GM12865 (cell line): ENCODE measurements at regions not wholly inside any gene's neighbourhood (a gene's known extent, or its start where the extent isn't known, plus 50 kb on each side); places are given as distances from the start of the nearest gene placed in this dataset.

Source experiments
- DNase-seq: peaks from one replicate; pipeline ENCODE4 v3.0.0; 2010; ENCODE audit warnings: low read depth
- H3K4me3 ChIP-seq: 2 replicates; pipeline ENCODE4 v1.5.1; 2011; ENCODE audit warnings: mild to moderate bottlenecking, low read depth, low read length, control low read depth
- TF ChIP-seq, protein P1 (sequence below): IDR thresholded peaks from 2 replicates; pipeline ENCODE4 v1.5.1; 2011; ENCODE audit warnings: low read length, control low read depth, low read depth, inconsistent platforms; ENCODE audit not compliant: insufficient read depth; ENCODE audit errors: missing control alignments

DNA sequence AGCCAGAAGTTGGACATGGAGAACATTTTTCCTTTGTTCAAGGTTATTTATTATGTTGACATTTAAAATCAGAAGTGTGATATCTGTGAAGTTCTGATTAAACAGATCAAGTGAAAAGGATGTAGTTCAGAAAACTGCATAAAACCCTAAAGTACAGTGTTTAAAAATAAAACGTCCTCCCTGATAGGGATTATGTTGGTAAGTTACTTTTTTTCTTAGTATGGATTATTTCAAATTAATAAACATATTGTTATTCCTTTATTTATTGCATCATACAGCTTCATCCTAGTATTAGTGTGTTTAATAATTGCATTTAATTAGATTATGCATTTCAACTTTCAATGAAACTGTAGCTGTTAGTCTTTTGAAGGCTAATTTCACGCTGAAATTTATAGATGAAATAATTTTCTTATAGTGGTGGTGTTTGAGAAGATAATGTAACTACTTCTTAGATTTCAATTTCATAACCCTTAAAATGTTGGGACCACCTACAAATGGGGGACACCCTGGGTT lies 157.9 kb upstream of the DMRT1 start:
- no peak overlapping the region for H3K4me3 ChIP-seq
- TF ChIP-seq, protein P1, sequence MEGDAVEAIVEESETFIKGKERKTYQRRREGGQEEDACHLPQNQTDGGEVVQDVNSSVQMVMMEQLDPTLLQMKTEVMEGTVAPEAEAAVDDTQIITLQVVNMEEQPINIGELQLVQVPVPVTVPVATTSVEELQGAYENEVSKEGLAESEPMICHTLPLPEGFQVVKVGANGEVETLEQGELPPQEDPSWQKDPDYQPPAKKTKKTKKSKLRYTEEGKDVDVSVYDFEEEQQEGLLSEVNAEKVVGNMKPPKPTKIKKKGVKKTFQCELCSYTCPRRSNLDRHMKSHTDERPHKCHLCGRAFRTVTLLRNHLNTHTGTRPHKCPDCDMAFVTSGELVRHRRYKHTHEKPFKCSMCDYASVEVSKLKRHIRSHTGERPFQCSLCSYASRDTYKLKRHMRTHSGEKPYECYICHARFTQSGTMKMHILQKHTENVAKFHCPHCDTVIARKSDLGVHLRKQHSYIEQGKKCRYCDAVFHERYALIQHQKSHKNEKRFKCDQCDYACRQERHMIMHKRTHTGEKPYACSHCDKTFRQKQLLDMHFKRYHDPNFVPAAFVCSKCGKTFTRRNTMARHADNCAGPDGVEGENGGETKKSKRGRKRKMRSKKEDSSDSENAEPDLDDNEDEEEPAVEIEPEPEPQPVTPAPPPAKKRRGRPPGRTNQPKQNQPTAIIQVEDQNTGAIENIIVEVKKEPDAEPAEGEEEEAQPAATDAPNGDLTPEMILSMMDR: no peak
- no peak for DNase-seq

DNA sequence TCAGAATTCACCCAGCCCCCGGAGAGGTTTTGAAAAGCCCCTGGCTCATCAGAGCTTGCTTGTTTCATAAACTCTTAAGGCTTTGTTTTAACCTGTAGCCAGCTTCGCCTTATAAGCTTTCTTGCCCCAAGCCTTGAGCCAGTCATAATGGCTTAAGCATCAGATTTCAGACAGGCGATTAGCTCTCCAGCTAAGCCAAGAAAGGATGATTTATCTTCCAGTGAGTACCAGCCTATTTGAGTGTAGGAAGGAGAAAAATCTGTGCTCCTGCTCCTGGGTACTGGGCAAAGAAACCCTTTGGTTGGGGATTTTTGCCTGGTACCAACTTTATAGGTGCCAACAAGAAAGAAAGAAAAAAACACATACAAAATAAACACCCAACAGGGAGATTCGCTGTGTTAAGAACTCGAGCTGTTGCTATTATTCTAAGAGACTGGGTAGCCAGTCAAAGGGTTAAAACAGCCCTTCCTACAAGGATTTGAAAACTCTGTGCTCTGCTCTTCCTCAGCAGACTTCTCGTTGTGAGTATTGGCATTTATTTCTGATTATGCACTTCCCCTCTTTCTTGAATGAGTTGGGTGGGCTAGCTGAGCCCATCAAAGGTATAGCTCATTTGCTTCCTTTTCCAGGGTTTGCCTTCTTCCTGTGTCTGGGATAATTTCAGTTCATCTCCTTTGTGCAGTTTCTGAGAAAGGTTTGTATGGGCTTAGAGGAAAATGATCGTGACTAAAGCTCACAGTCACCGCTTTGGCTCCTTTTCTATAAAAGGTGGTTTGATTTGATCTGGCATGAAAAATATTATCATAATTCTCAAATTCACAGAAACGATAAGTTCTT lies 157.2 kb upstream of the DMRT1 start:
- DNase-seq: no peak
- no peak overlapping the region for H3K4me3 ChIP-seq

DNA sequence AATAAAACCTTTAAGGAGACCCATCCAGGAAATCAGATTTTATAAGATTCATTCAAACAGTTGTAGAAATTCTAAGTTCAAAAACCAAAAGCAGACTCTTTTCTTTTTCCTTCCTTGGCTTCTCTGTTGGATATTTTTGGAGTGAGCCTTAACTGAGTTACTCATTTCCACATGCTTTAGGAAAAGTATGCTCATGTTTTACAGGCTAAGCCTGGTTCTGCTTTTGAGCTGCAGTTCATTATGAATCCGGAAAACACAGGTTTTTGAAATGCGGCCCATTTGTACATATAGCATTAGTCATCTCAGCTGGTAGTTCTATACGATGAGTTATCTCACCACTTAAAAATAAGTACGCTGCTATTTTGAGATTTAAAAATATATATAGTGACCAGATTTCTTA lies 156.6 kb upstream of the DMRT1 start:
- no peak overlapping the region for H3K4me3 ChIP-seq
- DNase-seq: no peak
- TF ChIP-seq, protein P1: no peak

More for the DNA sequence above, 157.2 kb upstream of the DMRT1 start:
- TF ChIP-seq, protein P1: no peak

DNA sequence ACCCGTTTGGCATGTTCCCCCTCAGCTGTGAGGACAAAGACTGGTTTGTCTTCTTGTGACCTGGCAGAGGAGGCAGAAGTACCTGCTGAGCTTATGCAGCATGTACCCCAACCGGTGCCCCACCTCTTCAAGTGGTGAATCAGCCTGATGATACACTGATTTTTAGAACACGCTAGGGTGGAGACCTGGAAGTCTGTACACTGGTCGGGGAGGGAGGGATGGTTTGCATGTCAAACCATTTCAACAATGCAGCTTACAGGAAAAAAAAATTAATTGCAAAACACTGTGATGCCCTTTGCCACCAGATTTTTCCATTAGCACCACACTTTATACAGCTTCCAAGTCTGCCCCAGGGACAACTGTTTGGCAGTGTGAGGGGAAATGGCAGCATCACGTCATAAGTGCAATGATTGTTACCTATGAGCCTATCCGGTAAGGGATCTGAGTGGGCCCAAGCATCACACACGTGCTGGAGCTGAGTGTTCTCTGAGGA lies 155.1 kb upstream of the DMRT1 start:
- TF ChIP-seq, protein P1: no peak
- no peak for DNase-seq
- H3K4me3 ChIP-seq: no peak overlapping the region

DNA sequence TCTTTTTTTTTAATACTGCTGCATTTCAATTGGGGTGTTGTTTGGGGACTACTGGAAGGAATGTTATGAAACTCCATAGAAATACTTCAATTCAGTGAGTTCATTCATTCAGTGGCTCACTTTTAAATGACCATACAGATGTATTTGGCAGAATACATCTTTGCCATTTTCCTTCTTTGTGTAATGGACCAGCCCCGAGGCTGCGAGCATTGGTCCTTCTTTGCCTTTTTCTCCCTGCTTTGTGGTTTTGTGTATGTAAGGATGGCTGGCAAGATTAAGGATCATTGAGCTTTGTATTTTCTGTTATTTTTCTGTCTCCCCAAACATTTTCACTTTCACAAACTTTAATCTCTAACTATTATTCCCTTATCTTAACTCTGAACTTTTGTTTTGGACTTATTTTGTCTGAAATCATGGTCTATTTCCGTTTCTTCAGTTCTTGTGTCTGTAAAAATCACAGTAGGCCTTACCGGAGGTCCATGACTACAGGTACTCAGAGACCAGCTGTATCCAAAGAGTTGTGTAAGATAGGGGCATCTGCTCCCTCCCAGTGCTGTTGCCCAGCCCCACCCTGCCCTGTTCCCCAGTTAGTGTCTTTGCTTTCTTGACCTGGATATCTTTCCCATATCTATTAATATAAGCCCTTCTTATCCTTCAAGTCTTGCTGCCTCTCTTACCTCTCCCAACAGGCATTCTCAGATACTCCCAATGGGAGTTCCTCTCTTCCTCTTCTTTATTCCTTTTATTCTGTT lies 154.3 kb upstream of the DMRT1 start:
- TF ChIP-seq, protein P1: no peak
- no peak overlapping the region for H3K4me3 ChIP-seq
- no peak for DNase-seq

DNA sequence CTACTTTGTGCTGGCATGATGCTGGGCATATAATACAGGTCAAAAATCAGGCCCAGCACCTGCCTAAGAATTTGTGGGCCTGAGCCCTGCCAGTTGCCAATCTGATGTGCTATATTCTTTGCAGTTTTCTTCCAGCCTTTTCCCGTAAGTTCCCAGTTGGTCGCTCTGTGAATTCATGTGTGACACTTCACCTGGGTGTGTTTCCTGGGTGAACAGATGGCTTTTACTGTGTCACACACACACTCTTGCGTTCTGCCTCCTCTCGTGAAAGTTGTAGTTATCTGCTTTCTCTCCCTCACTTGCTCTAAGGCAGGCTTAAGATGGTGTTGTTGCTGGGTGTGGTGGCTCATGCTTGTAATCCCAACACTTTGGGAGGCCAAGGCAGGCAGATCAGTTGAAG lies 153.5 kb upstream of the DMRT1 start:
- H3K4me3 ChIP-seq: no peak overlapping the region
- TF ChIP-seq, protein P1: no peak
- no peak for DNase-seq
